NCI-H187 (cell line): ENCODE measurements at regions not wholly inside any gene's neighbourhood (a gene's known extent, or its start where the extent isn't known, plus 50 kb on each side); places are given as distances from the start of the nearest gene placed in this dataset.

Experiments
- DNase-seq, 2 experiments: peaks; one replicate each; lab custom pipeline; 2025; lab: John Stamatoyannopoulos, UW

DNA sequence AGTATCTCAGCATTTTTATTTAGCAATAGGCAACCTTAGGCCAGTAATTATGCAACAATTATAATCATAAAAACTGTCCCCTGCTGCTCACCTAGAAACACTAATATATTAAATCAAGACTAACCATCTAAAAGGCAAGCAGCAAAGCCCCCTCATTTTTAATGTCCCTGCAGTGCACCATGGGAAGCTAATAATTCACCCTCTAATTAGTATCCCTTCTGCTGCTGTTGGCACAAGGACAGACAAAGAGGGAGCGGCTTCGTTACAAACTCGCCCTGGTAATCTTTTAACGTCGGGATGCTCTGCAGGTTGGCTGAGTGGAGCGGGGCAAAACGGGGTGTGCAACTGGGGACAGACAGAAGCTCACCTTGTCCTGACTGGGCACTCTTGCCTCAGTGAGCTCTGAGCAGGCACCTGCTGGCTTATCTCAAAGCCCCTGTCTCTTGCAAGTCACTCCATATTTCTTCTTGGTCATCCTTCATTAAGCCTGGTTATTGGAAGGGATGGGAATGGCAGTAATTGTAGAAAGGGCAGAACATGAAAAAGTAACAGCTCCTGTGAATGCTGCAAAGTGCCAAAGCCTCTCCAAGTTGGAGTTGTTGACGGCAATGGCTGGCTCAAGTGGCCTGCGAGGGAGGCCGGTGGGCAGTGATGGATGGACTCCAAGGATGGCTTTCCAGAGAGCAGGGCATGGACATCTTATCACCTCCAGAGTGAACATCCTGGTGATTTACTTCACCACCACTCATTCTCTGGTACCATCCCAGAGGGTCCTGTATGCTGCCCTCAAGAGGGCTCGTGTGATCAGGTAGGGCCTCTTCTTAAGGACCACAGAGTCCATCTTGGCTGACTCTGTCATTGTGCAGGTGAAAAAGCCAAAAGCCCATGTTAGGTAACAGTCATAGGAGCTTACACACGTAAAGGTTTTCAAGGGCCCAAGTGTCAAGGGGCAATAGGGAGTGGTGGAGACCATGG is 219.6 kb upstream of the N4BP1 start:
- DNase-seq = no peak

- no peak for DNase-seq
Measured at GRCh38 chr16:48824271-48824670, 214.3 kb upstream of the N4BP1 start.

DNA sequence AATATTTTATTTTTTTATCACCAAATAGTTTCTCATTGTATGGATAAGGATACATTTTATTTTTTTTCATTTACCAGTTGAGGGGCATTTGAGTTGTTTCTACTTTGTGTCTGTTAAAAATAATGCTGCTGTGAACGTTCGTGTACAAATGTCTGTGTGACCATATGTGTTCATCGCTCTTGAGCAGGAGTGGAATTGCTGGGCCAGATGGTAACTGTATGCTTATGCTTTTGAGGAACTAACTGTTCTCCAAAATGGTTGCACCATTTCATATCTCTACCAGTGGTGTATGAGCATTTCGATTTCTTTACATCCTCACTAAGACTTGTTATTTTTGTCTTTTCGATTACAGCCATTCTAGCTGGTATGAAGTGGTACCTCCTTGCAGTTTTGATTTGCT is 212.5 kb upstream of the N4BP1 start:
- DNase-seq = no peak

GRCh38 chr16:48820379-48820778 is 210.4 kb upstream of the N4BP1 start:
- no peak for DNase-seq

GRCh38 chr16:48818257-48818656 is 208.3 kb upstream of the N4BP1 start:
- no peak for DNase-seq

DNA sequence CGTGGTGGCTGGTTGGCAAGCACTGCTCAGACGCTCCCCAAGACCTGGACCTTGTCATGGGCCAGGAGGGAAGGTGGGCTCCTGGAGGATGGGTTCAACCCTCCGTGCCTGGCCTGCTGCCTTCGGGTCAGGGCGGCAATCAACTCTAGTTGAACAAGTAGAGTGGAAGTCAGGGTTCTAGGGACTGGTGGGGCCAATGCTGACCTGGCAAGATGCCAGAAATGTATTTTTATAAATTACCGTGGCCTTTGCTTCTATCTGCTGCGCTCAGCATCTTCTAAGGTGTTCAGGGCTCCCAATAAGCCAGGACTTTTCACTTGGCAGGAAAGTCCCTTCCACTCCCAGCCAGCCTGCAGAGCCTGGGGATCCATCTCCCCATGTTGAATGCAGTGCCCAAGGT is 207.1 kb upstream of the N4BP1 start:
- no peak for DNase-seq

GRCh38 chr16:48816393-48816792 is 206.4 kb upstream of the N4BP1 start:
- DNase-seq = no peak

GRCh38 chr16:48814994-48815393 is 205.0 kb upstream of the N4BP1 start:
- no peak for DNase-seq

GRCh38 chr16:48813485-48813884 is 203.5 kb upstream of the N4BP1 start:
- no peak for DNase-seq

DNA sequence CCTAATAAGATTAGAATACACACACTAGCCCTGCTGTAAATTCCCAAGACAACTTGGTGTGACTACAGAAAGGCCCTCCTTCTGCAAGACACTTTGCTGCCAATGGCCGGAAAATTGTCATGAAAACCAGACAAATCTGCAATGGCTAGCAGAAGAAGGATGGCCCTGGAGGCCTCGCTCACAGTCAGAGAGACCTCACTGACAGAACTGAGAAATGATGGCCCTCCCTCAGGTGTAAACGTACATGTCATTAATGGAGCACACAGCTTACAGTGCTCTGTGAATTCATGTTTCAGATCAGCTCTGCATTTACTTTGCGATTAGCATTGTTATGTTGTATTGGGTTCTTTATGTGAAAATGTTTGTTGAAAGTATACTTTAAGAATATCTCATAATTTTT is 202.9 kb upstream of the N4BP1 start:
- DNase-seq = no peak

DNA sequence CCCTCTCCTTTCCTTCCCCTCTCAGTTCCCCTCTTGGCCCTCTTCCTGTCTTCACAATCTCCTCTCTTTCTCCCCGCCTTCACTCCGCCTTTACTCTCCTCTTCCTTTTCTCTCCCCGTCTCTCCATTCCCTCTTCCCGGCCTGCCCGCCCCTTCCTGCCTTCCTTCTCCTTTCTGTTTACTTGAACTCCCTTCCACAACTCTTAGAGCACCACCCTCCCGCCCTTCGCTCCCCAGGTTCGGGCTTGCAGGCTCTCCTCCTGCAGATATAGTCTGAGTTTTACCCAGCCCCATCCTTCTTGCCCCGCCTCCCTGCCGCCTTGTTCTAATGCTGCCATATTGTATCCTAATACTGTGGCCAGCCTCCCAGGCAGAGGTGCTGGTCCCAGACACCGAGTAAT is 201.5 kb upstream of the N4BP1 start:
- DNase-seq = no peak

- no peak for DNase-seq
Measured at GRCh38 chr16:48810803-48811453, 200.9 kb upstream of the N4BP1 start.

DNA sequence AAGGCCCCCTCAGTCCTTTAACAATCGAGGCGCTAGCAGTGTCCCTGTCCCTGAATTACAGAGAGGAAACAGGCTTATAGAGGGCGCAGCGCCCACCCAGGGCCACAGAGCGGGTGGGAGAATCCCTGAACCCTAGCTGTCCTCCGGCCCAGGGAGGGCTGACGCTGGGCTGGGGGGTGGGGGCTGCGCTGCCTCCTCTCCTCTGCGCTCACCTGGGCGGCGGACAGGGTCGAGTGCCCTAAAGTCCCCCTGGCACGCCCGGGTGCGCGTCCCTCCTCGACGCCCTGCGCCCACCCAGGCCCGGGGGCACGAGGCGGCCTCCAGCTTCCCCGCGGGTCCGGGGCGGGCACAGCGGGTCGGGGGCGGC is 200.4 kb upstream of the N4BP1 start:
- no peak for DNase-seq

DNA sequence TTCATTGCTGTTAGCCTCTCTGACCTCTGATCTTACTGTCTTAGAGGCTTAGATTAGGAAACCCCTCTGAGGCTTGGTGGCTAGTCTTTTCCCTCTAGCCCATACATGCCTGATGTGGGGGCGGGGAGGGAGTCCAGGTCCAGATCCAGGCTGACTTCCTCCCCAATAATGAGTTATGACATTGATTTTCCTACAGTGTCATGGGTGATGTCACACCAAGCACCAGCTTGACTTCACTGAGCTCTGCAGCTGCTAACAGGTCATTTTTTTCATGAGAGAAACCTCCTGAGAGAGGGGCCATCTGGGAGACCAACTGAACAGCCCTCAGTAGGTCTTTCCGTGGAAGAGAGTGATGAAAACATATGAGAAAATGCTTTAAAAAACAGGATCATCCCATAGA is 180.2 kb upstream of the N4BP1 start:
- DNase-seq = no peak

GRCh38 chr16:48788475-48788874 is 178.5 kb upstream of the N4BP1 start:
- no peak for DNase-seq

DNA sequence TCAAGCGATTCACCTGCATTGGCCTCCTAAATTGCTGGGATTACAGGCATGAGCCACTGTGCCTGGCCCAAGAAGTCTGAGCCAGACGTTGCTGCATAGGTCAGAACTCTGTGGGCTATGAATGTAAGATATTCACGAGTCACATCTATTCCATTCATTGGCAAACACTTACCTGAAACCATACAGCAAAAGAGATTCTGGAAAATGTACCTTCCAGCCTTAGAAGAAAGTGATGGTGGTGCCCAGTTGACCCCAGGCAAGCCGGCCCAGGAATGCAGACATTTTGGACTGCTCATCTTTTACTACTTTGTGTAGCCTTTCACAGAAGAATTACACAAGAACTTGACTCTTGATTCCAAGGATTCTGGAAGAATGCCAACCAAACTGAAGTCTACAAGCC is 135.6 kb upstream of the N4BP1 start:
- DNase-seq = no peak

GRCh38 chr16:48740964-48741363 is 131.0 kb upstream of the N4BP1 start:
- DNase-seq = no peak

DNA sequence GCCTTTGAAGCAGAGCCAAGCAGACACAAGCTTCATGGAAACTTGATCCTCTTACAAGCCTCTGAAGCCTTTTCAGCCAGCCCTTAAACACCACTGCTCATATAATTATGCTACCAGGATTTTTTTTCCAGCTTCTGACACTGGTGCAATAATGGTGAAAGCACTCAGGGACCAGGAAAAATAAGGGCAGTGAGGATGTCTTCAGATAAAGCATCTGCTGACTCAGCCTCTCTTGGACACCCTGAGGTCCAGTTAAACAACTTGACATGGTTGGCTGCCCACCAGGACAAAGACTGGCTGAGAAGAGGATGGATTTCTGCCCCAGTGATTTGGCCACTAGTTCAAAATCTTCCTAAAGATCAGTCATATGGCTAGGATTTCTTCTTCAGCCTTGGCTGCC is 124.2 kb upstream of the N4BP1 start:
- no peak for DNase-seq

GRCh38 chr16:48704710-48705109 is 94.7 kb upstream of the N4BP1 start:
- DNase-seq = no peak

GRCh38 chr16:48687421-48688038 is 77.5 kb upstream of the N4BP1 start:
- peak; percentile 40 for DNase-seq

DNA sequence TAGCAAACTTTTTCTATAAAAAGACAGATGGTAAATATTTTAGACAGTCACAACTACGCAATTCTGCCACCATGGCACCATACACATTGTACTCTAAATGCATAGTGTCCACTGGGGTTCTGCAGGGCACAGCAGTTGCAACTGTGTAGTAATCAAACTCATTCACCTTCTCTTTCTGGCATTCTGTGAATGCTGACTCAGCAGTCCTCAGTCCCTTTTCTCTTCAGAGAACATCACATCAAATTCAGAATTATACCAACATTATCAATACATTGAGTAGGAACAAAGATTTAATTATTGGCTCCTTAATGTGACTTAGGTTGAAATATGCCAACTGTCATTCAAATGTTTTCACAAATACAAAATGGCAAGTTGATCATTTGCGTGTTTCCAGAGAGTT is 74.2 kb upstream of the N4BP1 start:
- no peak for DNase-seq

DNA sequence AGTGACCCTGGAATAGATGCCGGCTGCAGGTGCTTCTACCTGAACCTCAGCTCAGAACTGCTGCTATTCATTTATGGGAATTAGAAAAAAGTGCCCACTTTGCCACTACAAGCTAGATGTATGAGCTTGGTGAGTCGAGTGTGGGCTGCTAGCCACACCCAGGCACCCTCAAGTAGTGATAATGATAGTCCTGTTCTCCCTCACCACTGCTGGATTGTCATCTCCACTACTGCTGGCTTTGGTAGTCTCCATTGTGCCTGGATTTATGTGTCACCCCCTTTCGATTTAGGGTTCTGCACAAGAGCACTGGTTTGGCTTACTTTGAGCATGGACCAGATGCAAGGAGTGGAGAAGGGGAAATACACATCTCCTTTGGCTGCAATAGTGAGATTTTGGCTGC is 73.0 kb upstream of the N4BP1 start:
- DNase-seq = no peak

- no peak for DNase-seq
Measured at GRCh38 chr16:48681520-48681919, 71.5 kb upstream of the N4BP1 start.
